WTC11 (cell line): ENCODE measurements at regions not wholly inside any gene's neighbourhood (a gene's known extent, or its start where the extent isn't known, plus 50 kb on each side); places are given as distances from the start of the nearest gene placed in this dataset.

Source experiments
- ATAC-seq: fragments of 200-7000 bp; cut with Tn5 transposase; 2 replicates; pipeline ENCODE4 v1.10.0; 2021; ENCODE audit warnings: mild to moderate bottlenecking, moderate library complexity
- CTCF ChIA-PET: fragments of 300-600 bp; sonication (Branson Sonifier 250); formaldehyde crosslinking; loops from one replicate; lab custom pipeline; 2021; ENCODE audit warnings: antibody characterized with exemption; lab: Charles Lee
- POLR2A ChIA-PET: fragments of 350-600 bp; sonication (Branson Sonifier 250); formaldehyde crosslinking; loops from one replicate; lab custom pipeline; 2021; ENCODE audit warnings: antibody characterized with exemption; lab: Charles Lee
- DNase-seq: peaks from one replicate; pipeline ENCODE4 v3.0.0; 2021; ENCODE audit warnings: low spot score
- H3K27ac Mint-ChIP-seq: 2 replicates; pipeline ENCODE4 v1.8.0; 2021; ENCODE audit warnings: mixed read lengths
- H3K27me3 Mint-ChIP-seq: 2 replicates; pipeline ENCODE4 v1.8.0; 2021; ENCODE audit warnings: low read depth, mild to moderate bottlenecking, moderate library complexity, mixed read lengths
- H3K36me3 Mint-ChIP-seq: 2 replicates; pipeline ENCODE4 v1.8.0; 2021; ENCODE audit warnings: mixed read lengths
- H3K4me1 Mint-ChIP-seq: 2 replicates; pipeline ENCODE4 v1.8.0; 2022; ENCODE audit warnings: mixed read lengths
- H3K4me3 Mint-ChIP-seq: 2 replicates; pipeline ENCODE4 v1.8.0; 2021; ENCODE audit warnings: mild to moderate bottlenecking, moderate library complexity, mixed read lengths
- H3K9me3 Mint-ChIP-seq: 2 replicates; pipeline ENCODE4 v1.8.0; 2021; ENCODE audit warnings: mixed read lengths
- ATF1 ChIP-seq: sonication (generic); formaldehyde crosslinking; IDR thresholded peaks from 2 replicates; pipeline ENCODE4 v1.8.1; 2023; ENCODE audit warnings: mild to moderate bottlenecking, moderate library complexity, missing genetic modification reagents
- E2F1 ChIP-seq: sonication (generic); formaldehyde crosslinking; IDR thresholded peaks from 2 replicates; pipeline ENCODE4 v1.8.0; 2022; ENCODE audit warnings: mild to moderate bottlenecking, missing genetic modification reagents
- E2F5 ChIP-seq: sonication (generic); formaldehyde crosslinking; IDR thresholded peaks from 2 replicates; pipeline ENCODE4 v1.8.1; 2022; ENCODE audit warnings: mild to moderate bottlenecking, moderate library complexity, missing genetic modification reagents
- ELF4 ChIP-seq: sonication (generic); formaldehyde crosslinking; IDR thresholded peaks from 2 replicates; pipeline ENCODE4 v1.8.1; 2022; ENCODE audit warnings: low read depth, mild to moderate bottlenecking, moderate library complexity, missing genetic modification reagents
- ESRRA ChIP-seq: sonication (generic); formaldehyde crosslinking; IDR thresholded peaks from 2 replicates; pipeline ENCODE4 v1.8.1; 2022; ENCODE audit warnings: mild to moderate bottlenecking, missing genetic modification reagents, borderline replicate concordance
- FOXK1 ChIP-seq: sonication (generic); formaldehyde crosslinking; IDR thresholded peaks from 2 replicates; pipeline ENCODE4 v1.8.0; 2022; ENCODE audit warnings: mild to moderate bottlenecking, moderate library complexity, missing genetic modification reagents
- FOXP4 ChIP-seq: sonication (generic); formaldehyde crosslinking; IDR thresholded peaks from 2 replicates; pipeline ENCODE4 v1.8.0; 2022; ENCODE audit warnings: mild to moderate bottlenecking, missing genetic modification reagents
- GRHL2 ChIP-seq: fragments of 250-450 bp; sonication (Bioruptor Pico); IDR thresholded peaks from 2 replicates; pipeline ENCODE4 v1.8.0; 2022; ENCODE audit warnings: mild to moderate bottlenecking, moderate library complexity; ENCODE audit not compliant: insufficient replicate concordance, severe bottlenecking
- IRF1 ChIP-seq: sonication (generic); formaldehyde crosslinking; IDR thresholded peaks from 2 replicates; pipeline ENCODE4 v1.8.0; 2023; ENCODE audit warnings: missing genetic modification reagents
- JUN ChIP-seq: sonication (generic); formaldehyde crosslinking; IDR thresholded peaks from 2 replicates; pipeline ENCODE4 v1.8.0; 2023; ENCODE audit warnings: mild to moderate bottlenecking, missing genetic modification reagents
- MYBL2 ChIP-seq: sonication (generic); formaldehyde crosslinking; IDR thresholded peaks from 2 replicates; pipeline ENCODE4 v1.8.1; 2023; ENCODE audit warnings: mild to moderate bottlenecking, moderate library complexity, missing genetic modification reagents
- NFYB ChIP-seq: sonication (generic); formaldehyde crosslinking; conservative IDR thresholded peaks from 2 replicates; pipeline ENCODE4 v1.8.0; 2022; ENCODE audit warnings: low read depth, missing genetic modification reagents
- NR3C1 ChIP-seq: sonication (generic); formaldehyde crosslinking; conservative IDR thresholded peaks from 2 replicates; pipeline ENCODE4 v1.8.1; 2023; ENCODE audit warnings: low read depth, mild to moderate bottlenecking, missing genetic modification reagents
- PREB ChIP-seq: sonication (generic); formaldehyde crosslinking; IDR thresholded peaks from 2 replicates; pipeline ENCODE4 v1.8.1; 2022; ENCODE audit warnings: mild to moderate bottlenecking, missing genetic modification reagents, moderate library complexity, borderline replicate concordance
- SOX15 ChIP-seq: fragments of 250-450 bp; sonication (Bioruptor Pico); IDR thresholded peaks from 2 replicates; pipeline ENCODE4 v1.9.0; 2021; ENCODE audit warnings: mild to moderate bottlenecking
- STAT6 ChIP-seq: sonication (generic); formaldehyde crosslinking; conservative IDR thresholded peaks from 2 replicates; pipeline ENCODE4 v1.8.1; 2023; ENCODE audit warnings: mild to moderate bottlenecking, low read depth, missing genetic modification reagents, moderate library complexity
- TCF7 ChIP-seq: sonication (generic); formaldehyde crosslinking; IDR thresholded peaks from 2 replicates; pipeline ENCODE4 v1.8.0; 2022; ENCODE audit warnings: mild to moderate bottlenecking, low read depth, missing genetic modification reagents, moderate library complexity
- ZBTB21 ChIP-seq: sonication (generic); formaldehyde crosslinking; IDR thresholded peaks from 2 replicates; pipeline ENCODE4 v1.8.1; 2023; ENCODE audit warnings: mild to moderate bottlenecking, missing genetic modification reagents, borderline replicate concordance
- ZNF138 ChIP-seq: sonication (generic); formaldehyde crosslinking; conservative IDR thresholded peaks from 2 replicates; pipeline ENCODE4 v1.8.1; 2022; ENCODE audit warnings: mild to moderate bottlenecking, moderate library complexity, missing genetic modification reagents
- ZNF219 ChIP-seq: sonication (generic); formaldehyde crosslinking; IDR thresholded peaks from 2 replicates; pipeline ENCODE4 v1.8.0; 2023; ENCODE audit warnings: missing genetic modification reagents, mild to moderate bottlenecking, borderline replicate concordance
- ZNF263 ChIP-seq: sonication (generic); formaldehyde crosslinking; IDR thresholded peaks from 2 replicates; pipeline ENCODE4 v1.8.1; 2022; ENCODE audit warnings: low read depth, mild to moderate bottlenecking, moderate library complexity, missing genetic modification reagents

- no peak for TF ChIP-seq FOXP4 (CRISPR knock-in tag)
- no peak for TF ChIP-seq JUN (CRISPR knock-in tag)
- no peak for TF ChIP-seq MYBL2
- no peak for TF ChIP-seq ZNF219
- TF ChIP-seq ELF4 (CRISPR knock-in tag) = no peak
- TF ChIP-seq PREB (CRISPR knock-in tag) = no peak
- no peak for TF ChIP-seq NFYB (CRISPR knock-in tag)
- no peak for TF ChIP-seq ESRRA (CRISPR knock-in tag)
- no peak for TF ChIP-seq IRF1 (CRISPR knock-in tag)
- TF ChIP-seq ATF1 (CRISPR knock-in tag) = no peak
Observed at GRCh38 chr4:181701214-181701613, 542.0 kb upstream of the TENM3 start (continued).

- Mint-ChIP-seq H3K36me3 (no peaks in the 10 kb centered on the region), H3K9me3 (no peaks in the 10 kb centered on the region), H3K27me3 (no peaks in the 10 kb centered on the region), H3K4me3 (no peak overlapping the region), H3K27ac (no peak overlapping the region), H3K4me1 (no peaks in the 10 kb centered on the region)
- TF ChIP-seq FOXK1 (CRISPR knock-in tag) (no peak), E2F5 (CRISPR knock-in tag) (no peak), ZBTB21 (CRISPR knock-in tag) (no peak), SOX15 (CRISPR knock-in tag) (no peak), E2F1 (CRISPR knock-in tag) (no peak), GRHL2 (CRISPR knock-in tag) (no peak), STAT6 (CRISPR knock-in tag) (no peak), TCF7 (CRISPR knock-in tag) (no peak), ZNF138 (CRISPR knock-in tag) (no peak), ZNF263 (CRISPR knock-in tag) (no peak), NR3C1 (CRISPR knock-in tag) (no peak)
- ChIA-PET CTCF (no interaction called here), POLR2A (no interaction called here)
- no peak for DNase-seq
- ATAC-seq = no peak
Observed at GRCh38 chr4:181701894-181702293, 541.3 kb upstream of the TENM3 start.
